ENCODE measurements at regions not wholly inside any gene's neighbourhood (a gene's known extent, or its start where the extent isn't known, plus 50 kb on each side); places are given as distances from the start of the nearest gene placed in this dataset.
"Not testable (repeated sequence)": the region's sequence is repeated elsewhere in the genome, so short reads cannot be mapped to it uniquely, and the experiment has no call there.

DNA sequence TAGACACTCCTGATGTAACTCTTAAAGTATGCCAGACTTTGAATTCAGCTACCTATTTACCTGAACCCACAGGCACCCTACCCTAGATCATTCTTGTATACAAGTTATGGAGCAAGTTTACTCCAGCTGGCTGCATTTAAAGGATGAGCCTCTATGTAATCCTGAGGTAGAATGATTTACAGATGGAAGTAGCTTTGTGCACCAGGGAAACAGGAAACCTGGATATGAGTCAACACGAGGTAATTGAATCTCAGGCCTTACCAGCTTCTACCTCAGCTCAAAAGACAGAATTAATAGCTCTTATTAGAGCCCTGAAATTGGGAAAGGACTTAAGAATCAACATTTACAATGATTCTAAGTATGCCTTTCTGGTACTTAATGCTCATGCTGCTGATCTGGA lies 119.8 kb downstream of the AGTR2 start:
- DNase-seq = no peak

DNA sequence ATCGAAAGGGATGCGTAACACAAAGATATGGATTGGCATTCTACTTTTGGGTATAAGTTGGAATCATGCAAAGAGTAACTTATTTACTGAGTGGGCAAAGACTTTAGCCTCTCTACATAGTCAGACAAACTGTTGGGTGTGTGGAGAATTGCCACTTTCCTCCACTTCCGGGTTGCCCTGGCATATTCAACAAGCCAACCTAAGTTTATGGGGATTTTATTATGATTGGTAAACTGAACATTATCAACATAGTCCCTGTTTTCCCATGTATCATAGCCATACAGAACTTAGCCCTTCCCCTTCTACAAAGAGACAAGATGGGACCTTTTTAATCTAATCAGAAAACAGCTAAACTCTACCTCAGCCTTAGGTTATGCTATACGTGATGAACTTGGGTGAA lies 121.6 kb downstream of the AGTR2 start:
- DNase-seq = no peak

DNA sequence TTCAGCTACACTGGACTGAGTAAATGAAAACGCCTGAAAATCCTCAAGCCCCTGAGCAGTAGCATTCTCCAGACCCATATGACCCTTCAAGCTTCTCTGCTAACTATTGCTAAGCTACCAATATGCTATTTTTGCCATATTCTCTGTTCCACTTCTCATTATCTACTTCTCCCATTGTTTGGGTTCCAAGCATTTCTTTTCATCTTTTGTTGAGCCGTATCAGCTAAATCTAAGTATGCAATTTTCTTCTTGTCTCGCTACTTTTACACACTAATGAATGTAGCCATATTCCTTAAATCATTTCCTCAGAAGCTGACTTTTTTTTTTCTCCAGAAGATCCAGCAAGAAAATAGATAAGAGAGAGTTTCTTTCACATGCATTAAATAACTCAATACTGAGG lies 128.4 kb downstream of the AGTR2 start:
- DNase-seq = no peak

DNA sequence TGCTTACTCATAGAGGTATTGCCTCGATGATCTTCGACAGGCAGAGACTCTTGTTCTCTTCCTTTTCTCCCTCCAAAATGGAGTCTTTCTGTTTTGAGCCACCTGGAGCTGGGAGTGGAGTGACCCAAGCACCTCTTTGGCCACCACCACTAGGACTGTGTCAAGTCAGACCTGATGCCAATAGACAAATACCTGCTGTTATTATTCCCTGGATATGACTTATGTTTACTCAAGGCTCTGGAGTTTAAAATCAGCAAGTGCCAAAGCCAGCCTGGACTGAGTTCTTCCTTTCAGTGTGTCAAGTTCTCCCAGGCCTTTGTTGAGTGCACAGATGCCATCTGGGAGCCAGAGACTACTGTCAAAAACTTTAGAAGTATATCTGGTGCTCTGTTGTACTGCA lies 130.2 kb upstream of the SLC6A14 start:
- DNase-seq = no peak

DNA sequence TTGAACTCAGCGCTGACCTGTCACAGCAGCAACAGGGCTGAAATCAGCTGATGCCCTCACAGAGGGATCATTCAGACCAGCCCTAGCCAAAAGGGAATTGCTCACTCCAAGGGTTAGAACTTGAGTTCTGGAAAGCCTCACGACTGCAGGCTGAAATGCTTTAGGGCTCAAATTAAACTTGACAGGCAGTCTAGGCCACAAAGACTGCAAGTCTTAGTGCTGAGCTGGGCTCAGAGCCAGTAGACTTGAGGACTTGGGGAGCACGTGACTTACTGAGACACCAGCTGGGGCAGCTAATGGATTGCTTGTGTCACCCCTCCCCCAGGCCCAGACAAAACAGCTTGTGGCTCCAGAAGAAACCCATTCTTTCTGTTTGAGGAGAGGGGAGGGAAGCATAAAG lies 119.0 kb upstream of the SLC6A14 start:
- peak in 6 of 14 donors; percentile 0 to 4 (median 0) for DNase-seq

DNA sequence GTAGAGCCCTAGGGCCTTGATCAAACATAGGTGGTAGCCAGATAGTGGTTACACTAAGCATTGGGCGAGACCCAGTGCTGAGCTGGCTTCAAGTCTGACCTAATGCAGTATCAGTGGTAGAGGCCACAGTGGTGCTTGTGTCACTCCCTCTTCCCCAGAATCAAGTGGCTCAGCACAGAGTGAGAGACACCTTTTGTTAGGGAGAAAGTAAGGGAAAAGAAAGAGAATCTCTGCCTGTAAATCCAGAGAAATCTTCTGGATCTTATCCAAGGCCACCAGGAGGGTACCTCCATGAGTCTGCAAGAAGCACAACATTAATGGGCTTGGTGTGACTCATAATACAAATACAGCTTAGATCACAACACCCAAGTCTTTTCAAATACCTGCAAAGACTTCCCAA lies 117.7 kb upstream of the SLC6A14 start:
- DNase-seq = no peak

DNA sequence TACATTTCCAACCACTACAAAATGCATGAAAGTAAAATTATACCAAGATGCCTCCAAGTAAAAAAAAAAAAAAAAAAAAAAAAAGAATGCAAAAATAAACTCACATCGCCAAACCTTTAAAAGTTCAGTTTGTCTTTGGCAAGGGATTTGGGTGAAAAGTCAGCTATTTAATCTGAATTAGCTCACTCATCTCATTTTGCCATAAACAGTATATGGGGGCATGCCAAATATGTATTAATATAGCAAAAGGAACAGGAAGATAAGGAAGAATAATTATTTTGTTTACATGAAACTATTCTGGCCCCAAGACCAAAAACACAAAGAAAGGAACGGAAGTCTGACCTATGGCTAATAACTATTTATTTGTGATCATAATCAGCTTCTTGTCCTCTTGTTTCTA lies 114.7 kb upstream of the SLC6A14 start:
- no peak for DNase-seq

DNA sequence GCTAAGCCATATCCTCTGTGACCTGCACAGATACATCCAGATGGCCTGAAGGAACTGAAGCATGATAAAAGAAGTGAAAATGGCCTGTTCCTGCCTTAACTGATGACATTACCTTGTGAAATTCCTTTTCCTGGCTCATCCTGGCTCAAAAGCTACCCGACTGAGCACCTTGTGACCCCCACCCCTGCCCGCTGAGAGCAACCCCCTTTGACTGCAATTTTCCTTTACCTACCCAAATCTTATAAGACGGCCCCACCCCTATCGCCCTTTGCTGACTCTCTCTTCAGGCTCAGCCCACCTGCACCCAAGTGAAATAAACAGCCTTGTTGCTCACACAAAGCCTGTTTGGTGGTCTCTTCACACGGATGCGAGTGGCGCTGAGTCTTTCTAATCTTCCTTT lies 104.4 kb upstream of the SLC6A14 start:
- not testable (repeated sequence) for DNase-seq

DNA sequence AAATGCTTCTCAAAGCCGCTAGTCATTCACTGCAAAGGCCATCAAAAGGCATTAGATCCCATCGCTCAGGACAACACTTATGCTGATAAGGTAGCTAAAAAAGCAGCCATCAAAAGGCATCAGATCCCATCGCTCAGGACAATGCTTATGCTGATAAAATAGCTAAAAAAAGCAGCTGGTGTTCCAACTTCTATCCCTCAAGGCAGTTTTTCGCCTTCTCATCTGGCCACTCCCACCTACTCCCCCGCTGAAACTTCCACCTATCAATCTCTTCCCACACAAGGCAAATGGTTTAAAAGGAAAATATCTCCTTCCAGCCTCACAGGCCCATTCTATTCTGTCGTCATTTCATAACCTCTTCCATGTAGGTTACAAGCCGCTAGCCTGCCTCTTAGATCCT lies 101.6 kb upstream of the SLC6A14 start:
- DNase-seq = not testable (repeated sequence)

DNA sequence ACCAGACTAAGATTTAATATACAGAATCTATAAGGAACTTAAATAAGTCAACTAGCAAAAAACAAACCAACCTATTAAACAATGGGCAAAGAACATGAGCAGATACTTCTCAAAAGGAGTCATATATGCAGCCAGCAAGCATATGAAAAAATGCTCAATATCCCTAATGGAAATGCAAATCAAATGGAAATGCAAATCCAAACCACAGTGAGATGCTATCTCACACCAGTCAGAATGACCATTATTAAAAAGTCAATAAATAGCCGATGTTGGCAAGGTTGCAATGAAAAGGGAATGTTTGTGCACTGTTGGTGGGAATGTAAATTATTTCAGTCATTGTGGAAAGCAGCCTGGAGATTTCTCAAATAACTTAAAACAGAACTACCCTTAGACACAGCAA lies 97.0 kb upstream of the SLC6A14 start:
- DNase-seq = no peak

DNA sequence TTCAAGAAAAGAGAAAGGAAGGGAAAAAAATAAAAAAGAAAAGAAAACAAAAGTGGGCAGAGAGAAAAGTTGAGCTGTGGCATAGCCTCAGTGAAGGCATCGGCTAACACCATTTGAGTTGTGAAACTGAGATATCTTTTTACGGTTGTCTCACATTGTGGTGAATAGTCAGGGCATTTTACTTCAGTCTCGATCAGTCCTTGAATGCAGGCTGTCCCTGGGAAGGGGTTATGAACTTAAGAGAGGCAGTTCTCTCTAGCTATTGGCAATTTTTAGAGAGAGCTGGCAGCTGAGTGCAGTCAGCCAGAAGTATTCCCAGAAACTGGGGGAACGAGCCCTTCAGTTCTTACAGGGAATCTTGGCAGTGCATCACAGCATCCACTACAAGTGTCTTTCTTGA lies 93.5 kb upstream of the SLC6A14 start:
- peak in 1 of 14 donors; percentile 3 for DNase-seq

DNA sequence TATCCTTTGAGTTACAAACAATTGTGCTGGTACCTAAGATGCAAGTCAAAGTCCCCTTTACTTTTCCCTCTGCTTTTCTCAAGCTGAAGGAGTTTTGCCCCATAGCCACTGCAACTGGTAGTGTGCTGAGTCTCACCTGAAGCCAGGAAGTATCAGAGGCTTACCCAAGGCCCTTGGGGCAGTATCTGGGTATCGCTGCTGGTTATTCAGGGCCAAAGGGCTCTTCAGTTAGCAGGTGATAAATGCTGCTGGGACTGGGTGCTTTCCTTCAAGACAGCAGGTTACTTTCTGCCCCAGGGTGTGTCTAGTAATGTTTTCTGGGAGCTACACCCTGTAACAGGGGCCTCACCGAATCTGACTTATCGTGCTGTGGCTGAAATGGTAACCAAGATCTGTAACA lies 90.4 kb upstream of the SLC6A14 start:
- DNase-seq = no peak

DNA sequence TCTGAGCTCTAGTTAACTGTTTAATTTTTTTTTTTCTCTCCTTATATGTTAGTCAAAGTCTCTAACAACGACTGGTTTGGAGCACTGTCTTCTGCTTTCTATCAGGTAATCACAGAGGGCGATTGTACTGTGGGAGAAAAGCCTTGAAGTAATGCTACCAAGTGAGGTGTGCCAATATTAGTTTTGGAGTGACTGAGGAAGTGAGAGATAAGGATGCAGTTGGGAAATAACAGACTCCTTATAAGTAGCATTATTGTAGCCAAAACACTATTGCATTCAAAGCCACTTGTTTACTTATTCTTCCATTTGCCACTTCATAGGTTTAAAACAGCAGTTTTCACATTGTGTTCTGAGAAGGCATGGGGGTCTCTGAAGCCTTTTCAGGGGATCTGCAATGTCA lies 79.1 kb upstream of the SLC6A14 start:
- DNase-seq = no peak

DNA sequence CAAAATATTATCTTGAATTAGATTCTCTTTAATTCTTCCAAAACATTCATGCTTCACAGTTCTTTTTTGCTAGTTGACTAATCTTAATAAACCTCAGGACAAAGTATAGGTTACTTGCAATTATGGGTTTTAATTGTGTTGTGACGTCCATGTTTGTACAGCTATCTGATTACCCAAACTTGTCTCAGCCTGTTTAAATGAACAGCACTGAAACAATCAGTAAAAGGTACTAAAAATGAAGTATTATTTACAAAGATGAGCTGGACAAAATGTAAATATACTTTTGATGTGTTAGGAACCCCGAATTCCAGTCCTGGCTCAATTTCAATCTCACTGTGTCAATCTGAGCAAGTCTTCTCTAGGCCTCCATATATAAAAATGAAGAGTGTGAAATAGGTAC lies 57.4 kb upstream of the SLC6A14 start:
- no peak for DNase-seq

DNA sequence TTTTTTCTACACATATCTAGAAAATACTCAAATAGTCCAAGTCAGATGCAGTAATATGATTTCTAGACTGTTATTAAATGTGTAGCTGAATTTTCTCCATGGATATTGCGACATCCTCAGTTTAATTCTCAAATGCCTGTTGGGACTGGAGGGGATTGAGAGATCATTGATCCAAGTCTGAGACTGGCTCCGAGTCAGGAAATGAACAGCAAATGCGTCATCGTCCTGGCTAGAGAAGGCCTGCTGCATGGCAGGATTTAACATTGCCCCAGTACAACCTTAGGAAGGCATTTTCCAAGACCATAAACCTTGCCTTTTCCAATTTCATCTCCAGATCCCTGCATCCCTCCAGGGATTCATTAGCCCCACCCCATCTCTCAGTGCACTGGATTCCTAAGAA lies 56.6 kb upstream of the SLC6A14 start:
- DNase-seq = no peak

DNA sequence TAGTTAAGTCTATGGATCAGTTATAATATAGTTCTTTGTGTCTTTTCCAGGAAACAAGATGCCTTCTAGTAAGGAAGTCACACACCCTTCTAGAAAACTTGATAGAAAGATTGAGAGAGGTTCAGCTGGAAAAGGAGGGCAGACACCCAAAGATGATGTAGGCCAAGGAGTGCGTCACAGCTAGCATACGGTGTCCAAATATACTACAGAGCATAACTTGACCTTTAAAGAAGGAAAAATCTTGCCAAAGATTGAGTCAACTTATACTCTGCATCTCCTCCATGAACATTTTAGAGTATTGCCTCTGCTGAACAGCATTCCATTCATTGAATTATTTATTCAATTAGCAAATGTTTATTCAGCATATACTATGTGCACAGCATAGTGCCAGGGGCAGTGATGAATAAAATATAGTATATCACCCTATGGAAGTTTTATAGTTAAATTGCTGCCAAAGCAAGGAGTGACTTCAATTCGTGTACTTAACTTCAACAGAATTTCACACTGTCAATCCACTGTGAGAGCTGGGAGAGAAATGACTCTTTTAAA lies 51.9 kb upstream of the SLC6A14 start:
- DNase-seq = no peak
